ENCODE measurements at regions not wholly inside any gene's neighbourhood (a gene's known extent, or its start where the extent isn't known, plus 50 kb on each side); places are given as distances from the start of the nearest gene placed in this dataset.

GRCh38 chr21:33975548-33976081 is 60.0 kb upstream of the ATP5PO start:
- TF ChIP-seq, protein P1, sequence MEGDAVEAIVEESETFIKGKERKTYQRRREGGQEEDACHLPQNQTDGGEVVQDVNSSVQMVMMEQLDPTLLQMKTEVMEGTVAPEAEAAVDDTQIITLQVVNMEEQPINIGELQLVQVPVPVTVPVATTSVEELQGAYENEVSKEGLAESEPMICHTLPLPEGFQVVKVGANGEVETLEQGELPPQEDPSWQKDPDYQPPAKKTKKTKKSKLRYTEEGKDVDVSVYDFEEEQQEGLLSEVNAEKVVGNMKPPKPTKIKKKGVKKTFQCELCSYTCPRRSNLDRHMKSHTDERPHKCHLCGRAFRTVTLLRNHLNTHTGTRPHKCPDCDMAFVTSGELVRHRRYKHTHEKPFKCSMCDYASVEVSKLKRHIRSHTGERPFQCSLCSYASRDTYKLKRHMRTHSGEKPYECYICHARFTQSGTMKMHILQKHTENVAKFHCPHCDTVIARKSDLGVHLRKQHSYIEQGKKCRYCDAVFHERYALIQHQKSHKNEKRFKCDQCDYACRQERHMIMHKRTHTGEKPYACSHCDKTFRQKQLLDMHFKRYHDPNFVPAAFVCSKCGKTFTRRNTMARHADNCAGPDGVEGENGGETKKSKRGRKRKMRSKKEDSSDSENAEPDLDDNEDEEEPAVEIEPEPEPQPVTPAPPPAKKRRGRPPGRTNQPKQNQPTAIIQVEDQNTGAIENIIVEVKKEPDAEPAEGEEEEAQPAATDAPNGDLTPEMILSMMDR (IDR thresholded peaks at IDR 0.05), result no peak
- no peak for TF ChIP-seq POLR2A (IDR thresholded peaks at IDR 0.05)
